ENCODE measurements at regions not wholly inside any gene's neighbourhood (a gene's known extent, or its start where the extent isn't known, plus 50 kb on each side); places are given as distances from the start of the nearest gene placed in this dataset.

DNA sequence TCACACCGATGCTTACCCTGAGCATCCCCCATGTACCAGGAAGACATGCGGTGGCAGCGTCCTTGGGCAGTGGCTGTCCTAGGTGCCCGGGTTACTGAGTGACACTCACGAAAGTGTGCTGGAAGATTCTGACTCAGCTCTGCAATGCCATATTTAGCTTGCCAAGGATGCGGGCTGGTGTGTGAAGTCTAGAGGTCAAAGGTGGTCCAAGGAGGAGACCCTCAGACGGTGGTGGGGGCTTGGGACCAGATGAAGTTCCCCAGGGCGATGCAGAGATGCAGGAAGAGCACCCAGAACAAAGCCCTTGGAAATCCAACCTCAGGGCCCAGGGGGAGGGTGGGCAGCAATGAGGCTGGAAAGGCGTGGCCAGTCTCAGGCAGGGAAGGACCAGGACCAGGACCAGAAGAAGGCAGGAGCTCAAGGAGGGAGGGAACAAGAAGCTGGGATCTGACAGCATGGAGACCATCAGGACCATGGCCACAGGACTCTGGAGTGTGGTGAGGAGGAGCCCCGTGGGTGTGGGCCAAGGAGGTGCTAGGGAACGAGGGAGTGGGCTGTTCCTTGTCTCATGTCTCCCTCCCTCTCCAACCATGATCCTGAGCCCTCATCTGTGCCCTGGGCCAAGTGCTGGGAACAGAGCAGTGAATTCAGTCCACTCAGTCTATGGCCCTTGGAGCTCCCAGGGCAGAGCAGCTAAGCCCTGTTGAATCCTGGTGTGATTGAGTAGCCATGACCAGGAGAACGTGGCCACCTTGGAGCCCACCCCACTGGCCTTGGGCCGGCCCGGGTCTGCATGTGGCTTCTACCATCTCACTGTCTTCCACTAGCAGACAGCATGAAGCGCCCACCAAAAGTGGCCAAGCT lies 310.1 kb upstream of the DIO3 start:
- H3K27ac ChIP-seq = no peak overlapping the region
- H3K27me3 ChIP-seq = no peaks in the 10 kb centered on the region
- peak; percentile 36 for DNase-seq (ENCODE audit: low spot score)
- no peaks in the 10 kb centered on the region for H3K36me3 ChIP-seq
- TF ChIP-seq, protein P1, sequence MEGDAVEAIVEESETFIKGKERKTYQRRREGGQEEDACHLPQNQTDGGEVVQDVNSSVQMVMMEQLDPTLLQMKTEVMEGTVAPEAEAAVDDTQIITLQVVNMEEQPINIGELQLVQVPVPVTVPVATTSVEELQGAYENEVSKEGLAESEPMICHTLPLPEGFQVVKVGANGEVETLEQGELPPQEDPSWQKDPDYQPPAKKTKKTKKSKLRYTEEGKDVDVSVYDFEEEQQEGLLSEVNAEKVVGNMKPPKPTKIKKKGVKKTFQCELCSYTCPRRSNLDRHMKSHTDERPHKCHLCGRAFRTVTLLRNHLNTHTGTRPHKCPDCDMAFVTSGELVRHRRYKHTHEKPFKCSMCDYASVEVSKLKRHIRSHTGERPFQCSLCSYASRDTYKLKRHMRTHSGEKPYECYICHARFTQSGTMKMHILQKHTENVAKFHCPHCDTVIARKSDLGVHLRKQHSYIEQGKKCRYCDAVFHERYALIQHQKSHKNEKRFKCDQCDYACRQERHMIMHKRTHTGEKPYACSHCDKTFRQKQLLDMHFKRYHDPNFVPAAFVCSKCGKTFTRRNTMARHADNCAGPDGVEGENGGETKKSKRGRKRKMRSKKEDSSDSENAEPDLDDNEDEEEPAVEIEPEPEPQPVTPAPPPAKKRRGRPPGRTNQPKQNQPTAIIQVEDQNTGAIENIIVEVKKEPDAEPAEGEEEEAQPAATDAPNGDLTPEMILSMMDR (IDR thresholded peaks at IDR 0.05) = no peak
- no peak overlapping the region for H3K4me3 ChIP-seq
- H3K9me3 ChIP-seq = no peaks in the 10 kb centered on the region
- no peaks in the 10 kb centered on the region for H3K4me1 ChIP-seq

DNA sequence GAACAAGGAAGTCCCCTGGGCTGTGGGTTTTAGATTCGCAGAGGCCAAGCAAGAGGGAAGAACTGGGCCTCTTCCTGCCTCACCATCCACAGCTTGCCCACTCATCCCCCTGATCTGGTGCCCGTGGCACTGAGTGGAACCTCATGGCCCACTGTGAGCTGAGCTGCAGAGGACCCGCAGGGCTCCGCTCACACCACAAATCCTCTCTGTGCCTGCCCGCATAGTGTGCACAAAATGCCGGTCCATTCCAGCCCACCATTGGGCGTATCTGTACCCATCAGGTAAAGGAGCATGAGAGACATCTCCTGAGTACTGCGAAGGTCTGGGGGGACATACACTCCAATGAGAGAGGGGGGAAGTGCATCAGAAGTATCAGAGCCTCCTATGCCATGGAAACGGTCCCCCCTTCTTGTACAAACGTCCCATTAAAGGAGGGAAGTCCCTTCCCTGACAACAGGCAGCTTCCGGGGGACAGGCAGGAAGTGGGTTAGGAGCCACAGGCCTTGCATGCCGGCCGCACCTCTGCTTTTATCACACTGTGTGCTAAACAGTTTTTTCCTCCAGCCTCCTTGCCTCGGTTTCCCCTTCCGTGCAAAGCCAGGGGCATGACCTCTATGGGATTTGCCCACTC lies 309.4 kb upstream of the DIO3 start:
- H3K4me1 ChIP-seq = no peaks in the 10 kb centered on the region
- TF ChIP-seq, protein P1 (IDR thresholded peaks at IDR 0.05) = no peak
- no peak overlapping the region for H3K4me3 ChIP-seq
- H3K27me3 ChIP-seq = no peaks in the 10 kb centered on the region
- no peaks in the 10 kb centered on the region for H3K36me3 ChIP-seq
- DNase-seq (ENCODE audit: low spot score) = no peak
- no peak overlapping the region for H3K27ac ChIP-seq
- H3K9me3 ChIP-seq = no peaks in the 10 kb centered on the region

DNA sequence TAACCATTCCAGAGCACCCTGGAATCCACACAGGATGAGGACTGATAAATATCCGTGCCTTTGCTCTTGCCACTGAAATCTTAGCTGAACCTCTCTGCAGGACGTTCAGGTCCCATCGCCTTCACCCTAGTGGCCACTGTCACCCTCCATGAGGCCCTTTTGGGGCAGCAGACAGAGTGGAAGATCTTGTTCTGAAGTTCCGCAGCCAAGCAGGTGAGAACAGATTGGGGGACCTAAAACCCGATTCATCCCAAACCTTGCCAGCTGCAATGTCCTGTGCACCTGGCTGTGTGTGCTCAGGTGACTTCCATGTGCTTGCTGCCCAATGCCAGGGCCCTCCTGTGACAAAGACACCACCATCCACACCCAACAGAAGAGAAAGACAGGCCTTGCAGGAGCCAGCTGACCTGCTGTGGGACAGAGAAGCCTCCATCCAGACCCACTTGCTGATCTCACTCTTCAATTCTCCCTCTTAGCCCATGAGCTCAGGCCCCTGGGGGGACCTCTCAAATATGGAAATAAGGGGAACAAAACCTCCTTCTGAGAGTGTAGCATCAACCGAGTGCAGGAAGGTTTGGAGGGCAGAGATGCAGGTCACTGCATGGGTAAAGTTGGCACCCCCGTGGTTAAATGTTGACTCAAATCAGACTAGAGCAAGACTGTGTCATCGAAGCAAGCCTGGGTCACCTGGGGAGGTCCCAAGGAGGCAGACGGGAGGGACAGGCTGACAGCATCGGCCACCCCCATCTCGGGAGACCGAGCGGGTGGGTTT lies 308.7 kb upstream of the DIO3 start:
- DNase-seq (ENCODE audit: low spot score) = peak; percentile 47
- H3K4me1 ChIP-seq = no peaks in the 10 kb centered on the region
- TF ChIP-seq, protein P1 (IDR thresholded peaks at IDR 0.05) = no peak
- no peaks in the 10 kb centered on the region for H3K27me3 ChIP-seq
- H3K4me3 ChIP-seq = no peak overlapping the region
- no peak overlapping the region for H3K27ac ChIP-seq
- no peaks in the 10 kb centered on the region for H3K36me3 ChIP-seq
- H3K9me3 ChIP-seq = no peaks in the 10 kb centered on the region

DNA sequence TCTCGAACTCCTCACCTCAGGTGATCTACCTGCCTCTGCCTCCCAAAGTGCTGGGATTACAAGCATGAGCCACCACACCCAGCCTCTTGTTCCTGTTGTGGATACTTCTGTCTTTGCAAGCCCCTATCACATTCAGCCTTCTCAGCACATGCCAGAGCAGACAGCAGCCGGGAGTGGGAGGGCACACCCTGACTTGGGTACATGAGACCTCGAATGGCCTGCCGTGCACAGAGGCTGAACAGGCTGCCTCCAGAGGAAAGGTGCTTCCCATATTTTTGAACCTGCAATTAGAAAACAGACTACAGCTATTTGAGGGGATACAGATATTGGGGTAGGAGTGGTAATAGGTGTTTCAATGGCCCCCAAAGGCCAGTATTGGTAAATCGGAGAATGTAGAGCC lies 307.3 kb upstream of the DIO3 start:
- Histone ChIP-seq H3K27ac (no peak overlapping the region), H3K9me3 (no peaks in the 10 kb centered on the region), H3K4me1 (no peaks in the 10 kb centered on the region), H3K4me3 (no peak overlapping the region), H3K36me3 (no peaks in the 10 kb centered on the region), H3K27me3 (no peaks in the 10 kb centered on the region)
- peak; percentile 26 for DNase-seq (ENCODE audit: low spot score)
- TF ChIP-seq, protein P1 (IDR thresholded peaks at IDR 0.05) = no peak

DNA sequence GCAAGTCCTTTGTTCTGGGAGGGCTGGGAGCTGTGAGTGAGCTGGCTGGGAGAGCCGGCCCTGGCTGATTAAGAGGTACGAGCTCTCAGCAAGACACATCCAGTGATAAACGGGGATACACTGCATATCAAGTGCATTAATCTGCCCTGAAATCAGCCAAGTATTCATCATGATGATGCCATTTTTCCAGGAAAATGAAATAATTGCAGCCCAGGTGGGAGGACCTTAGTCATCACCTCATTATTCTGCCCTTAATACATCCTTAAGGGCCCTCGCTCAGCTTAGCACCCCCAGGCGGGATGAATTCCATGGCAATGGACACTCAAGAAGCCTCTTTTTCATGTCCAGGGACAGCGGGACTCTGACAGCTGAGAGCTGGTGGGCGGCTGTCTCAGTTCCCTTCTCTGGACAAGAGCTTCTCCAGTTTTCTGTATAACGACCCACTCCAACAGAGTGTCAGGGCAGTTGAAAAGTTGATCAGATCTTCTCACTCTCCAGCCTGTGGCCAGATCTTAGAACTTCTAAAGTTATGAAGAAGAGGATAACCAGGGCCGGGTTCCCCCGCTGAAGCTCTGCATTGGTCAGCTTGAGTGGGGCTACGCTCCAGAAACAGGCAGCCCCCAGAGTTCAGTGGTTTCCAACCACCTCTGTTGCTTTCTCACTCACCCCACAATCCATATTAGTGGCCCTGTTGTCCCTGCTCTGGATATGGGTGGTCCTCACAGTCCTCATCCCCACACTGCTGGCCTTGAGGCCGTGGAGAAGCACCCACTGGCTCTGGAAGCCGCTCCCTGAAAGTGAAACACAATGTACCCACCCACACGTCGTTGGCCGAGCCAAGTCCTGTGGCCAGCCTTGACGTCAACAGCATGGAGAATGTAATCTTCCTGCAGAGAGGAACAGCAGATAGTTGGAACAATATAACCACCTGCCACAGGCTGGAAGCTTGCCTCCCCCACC lies 306.2 kb upstream of the DIO3 start:
- DNase-seq (ENCODE audit: low spot score) = no peak
- Histone ChIP-seq H3K9me3 (no peaks in the 10 kb centered on the region), H3K27ac (no peak overlapping the region), H3K36me3 (no peaks in the 10 kb centered on the region), H3K4me1 (no peaks in the 10 kb centered on the region), H3K4me3 (no peak overlapping the region), H3K27me3 (no peaks in the 10 kb centered on the region)
- TF ChIP-seq, protein P1 (IDR thresholded peaks at IDR 0.05) = no peak

All from right atrium auricular region (tissue), 2 donors.